Stimulated activated CD8-positive, alpha-beta memory T cell treated with anti-CD3 and anti-CD28 coated beads, Interleukin-15, amount 100 ng/mL, for 4 hours (primary cell): ENCODE measurements at regions not wholly inside any gene's neighbourhood (a gene's known extent, or its start where the extent isn't known, plus 50 kb on each side); places are given as distances from the start of the nearest gene placed in this dataset.

Source experiments
- DNase-seq, 2 donors: peaks; one replicate each; pipeline ENCODE4 v3.0.0-alpha.2; 2020; ENCODE audit warnings: low read depth in 2 of 2

- DNase-seq = no peak
These were observed 161.0 kb upstream of the S100G start for GRCh38 chrX:16488959-16489358.

GRCh38 chrX:16491461-16491860 lies 158.5 kb upstream of the S100G start:
- DNase-seq = no peak

GRCh38 chrX:16496175-16496574 lies 153.8 kb upstream of the S100G start:
- no peak for DNase-seq

GRCh38 chrX:16511796-16512776 lies 137.9 kb upstream of the S100G start:
- no peak for DNase-seq

- DNase-seq = no peak
These were observed 133.6 kb upstream of the S100G start for GRCh38 chrX:16516232-16516876.

- no peak for DNase-seq
These were observed 132.8 kb upstream of the S100G start for GRCh38 chrX:16517039-16517605.

GRCh38 chrX:16518131-16518530 lies 131.8 kb upstream of the S100G start:
- no peak for DNase-seq

- DNase-seq = no peak
These were observed 125.6 kb upstream of the S100G start for GRCh38 chrX:16524316-16524715.

GRCh38 chrX:16526003-16526402 lies 124.0 kb upstream of the S100G start:
- no peak for DNase-seq

- DNase-seq = no peak
These were observed 121.3 kb upstream of the S100G start for GRCh38 chrX:16528620-16529019.
